Trophoblast cell (in vitro differentiated cells and primary cell): ENCODE measurements at regions not wholly inside any gene's neighbourhood (a gene's known extent, or its start where the extent isn't known, plus 50 kb on each side); places are given as distances from the start of the nearest gene placed in this dataset.

Experiments used
- DNase-seq, 2 donors: peaks; one replicate each; pipeline ENCODE4 v3.0.0-alpha.2; 2016
- H2AFZ ChIP-seq: 2 replicates; pipeline ENCODE4 v1.6.1; 2013; ENCODE audit warnings: low read length, moderate library complexity, mild to moderate bottlenecking; ENCODE audit not compliant: insufficient read depth, poor library complexity
- H2AK5ac ChIP-seq: 2 replicates; pipeline ENCODE4 v1.6.1; 2013; ENCODE audit warnings: mild to moderate bottlenecking, low read length
- H2BK120ac ChIP-seq: 2 replicates; pipeline ENCODE4 v1.6.1; 2013; ENCODE audit warnings: low read length, mild to moderate bottlenecking, moderate library complexity; ENCODE audit not compliant: insufficient read depth, poor library complexity
- H2BK12ac ChIP-seq: 2 replicates; pipeline ENCODE4 v1.6.1; 2013; ENCODE audit warnings: mild to moderate bottlenecking, low read length, moderate library complexity
- H2BK5ac ChIP-seq: 2 replicates; pipeline ENCODE4 v1.6.1; 2013; ENCODE audit warnings: low read length, low read depth, moderate library complexity, mild to moderate bottlenecking; ENCODE audit not compliant: poor library complexity
- H3K14ac ChIP-seq: 2 replicates; pipeline ENCODE4 v1.6.1; 2013; ENCODE audit warnings: mild to moderate bottlenecking, low read length
- H3K18ac ChIP-seq: 2 replicates; pipeline ENCODE4 v1.6.1; 2013; ENCODE audit warnings: mild to moderate bottlenecking, low read length
- H3K23ac ChIP-seq: 2 replicates; pipeline ENCODE4 v1.6.1; 2013; ENCODE audit warnings: low read length
- H3K27ac ChIP-seq: 2 replicates; pipeline ENCODE4 v1.5.1; 2013; ENCODE audit warnings: low read depth, mild to moderate bottlenecking, inconsistent platforms, low read length, moderate library complexity
- H3K27me3 ChIP-seq: 2 replicates; pipeline ENCODE4 v1.6.1; 2013; ENCODE audit warnings: inconsistent platforms, mild to moderate bottlenecking, low read length, moderate library complexity; ENCODE audit not compliant: insufficient read depth
- H3K36me3 ChIP-seq, 2 experiments: 1 replicate in 1 of 2; 2 replicates in 1 of 2; pipeline ENCODE4 v1.6.1; 2013; ENCODE audit warnings: low read length in 2 of 2, mild to moderate bottlenecking in 2 of 2, moderate library complexity in 1 of 2; ENCODE audit not compliant: insufficient read depth in 2 of 2, control insufficient read depth in 1 of 2
- H3K4ac ChIP-seq: 2 replicates; pipeline ENCODE4 v1.6.1; 2013; ENCODE audit warnings: low read depth, mild to moderate bottlenecking, low read length, moderate library complexity
- H3K4me1 ChIP-seq, 2 experiments: 1 replicate in 1 of 2; 2 replicates in 1 of 2; pipeline ENCODE4 v1.6.1; 2013; ENCODE audit warnings: low read length in 2 of 2, mild to moderate bottlenecking in 2 of 2, moderate library complexity in 1 of 2; ENCODE audit not compliant: insufficient read depth in 2 of 2, control insufficient read depth in 1 of 2
- H3K4me2 ChIP-seq: 2 replicates; pipeline ENCODE4 v1.6.1; 2013; ENCODE audit warnings: inconsistent platforms, mild to moderate bottlenecking, low read length, moderate library complexity
- H3K4me3 ChIP-seq: 2 replicates; pipeline ENCODE4 v1.5.1; 2013; ENCODE audit warnings: mild to moderate bottlenecking, low read depth, low read length, inconsistent platforms
- H3K79me1 ChIP-seq: one replicate; pipeline ENCODE4 v1.6.1; 2013; ENCODE audit warnings: low read length
- H3K79me2 ChIP-seq: 2 replicates; pipeline ENCODE4 v1.6.1; 2013; ENCODE audit warnings: low read length, mild to moderate bottlenecking; ENCODE audit not compliant: control insufficient read depth, insufficient read depth, poor library complexity
- H3K9ac ChIP-seq: 2 replicates; pipeline ENCODE4 v1.6.1; 2013; ENCODE audit warnings: mild to moderate bottlenecking, low read length
- H3K9me3 ChIP-seq: 2 replicates; pipeline ENCODE4 v1.6.1; 2013; ENCODE audit warnings: low read depth, mild to moderate bottlenecking, control low read depth, inconsistent platforms, low read length; ENCODE audit not compliant: insufficient read depth
- H4K12ac ChIP-seq: 2 replicates; pipeline ENCODE4 v1.6.1; 2013; ENCODE audit warnings: low read depth, mild to moderate bottlenecking, low read length, moderate library complexity
- H4K8ac ChIP-seq: 2 replicates; pipeline ENCODE4 v1.6.1; 2013; ENCODE audit warnings: low read depth, mild to moderate bottlenecking, low read length, moderate library complexity
- H4K91ac ChIP-seq: one replicate; pipeline ENCODE4 v1.6.1; 2013; ENCODE audit warnings: low read depth, mild to moderate bottlenecking, low read length, moderate library complexity
- WGBS: extraction: QIAGEN DNeasy Blood & Tissue Kit; methylation state at CpG from one replicate; pipeline ENCODE4 v1.1.7; 2013; ENCODE audit warnings: missing lambda C conversion rate; ENCODE audit not compliant: insufficient read length, insufficient coverage; ENCODE audit errors: extremely low coverage; 5-methylcytosine and 5-hydroxymethylcytosine counted together

DNA sequence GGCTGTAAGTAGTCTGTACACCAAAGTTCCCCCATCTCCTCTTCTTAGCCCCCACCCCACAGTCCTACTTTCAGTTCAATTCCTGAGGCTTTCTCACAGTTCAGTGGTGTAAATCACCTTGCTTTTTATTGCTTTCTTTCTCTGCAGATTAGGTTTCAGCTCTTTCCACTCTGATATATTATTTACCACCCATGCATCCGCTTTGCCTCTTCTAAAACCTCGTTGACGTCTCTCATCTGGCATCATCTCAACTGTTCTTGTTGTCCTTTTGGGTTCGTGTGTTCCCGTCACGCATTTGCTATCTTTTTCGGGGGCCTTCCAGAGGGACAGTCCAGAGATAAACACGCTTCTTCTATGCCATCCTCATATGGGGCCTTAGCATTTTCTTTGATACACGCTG is 597.9 kb upstream of the DPP6 start:
- WGBS = no CpG with 5 or more reads among the region's 9 CpGs
- no peak overlapping the region for H2AK5ac ChIP-seq
- H3K27me3 ChIP-seq = no peaks in the 10 kb centered on the region
- H3K4me1 ChIP-seq = no peaks in the 10 kb centered on the region
- no peaks in the 10 kb centered on the region for H3K36me3 ChIP-seq
- no peak overlapping the region for H3K4me3 ChIP-seq
- no peak overlapping the region for H4K91ac ChIP-seq
- no peak overlapping the region for H4K8ac ChIP-seq
- no peak overlapping the region for H3K4ac ChIP-seq
- H2BK120ac ChIP-seq = no peak overlapping the region
- H2BK12ac ChIP-seq = no peak overlapping the region
- H3K14ac ChIP-seq = no peak overlapping the region
- no peaks in the 10 kb centered on the region for H3K79me1 ChIP-seq
- H2BK5ac ChIP-seq = no peak overlapping the region
- no peak for DNase-seq
- no peak overlapping the region for H4K12ac ChIP-seq
- no peaks in the 10 kb centered on the region for H3K9me3 ChIP-seq
- H3K9ac ChIP-seq = no peak overlapping the region
- H3K4me2 ChIP-seq = no peak overlapping the region
- no peak overlapping the region for H3K27ac ChIP-seq
- no peak overlapping the region for H3K18ac ChIP-seq
- no peak overlapping the region for H3K23ac ChIP-seq
- H3K79me2 ChIP-seq = no peaks in the 10 kb centered on the region
- H2AFZ ChIP-seq = no peak overlapping the region

GRCh38 chr7:153457746-153458145 is 594.5 kb upstream of the DPP6 start:
- Histone ChIP-seq H3K23ac (no peak overlapping the region), H2AFZ (no peak overlapping the region), H3K27me3 (no peaks in the 10 kb centered on the region), H4K91ac (no peak overlapping the region), H3K79me1 (no peaks in the 10 kb centered on the region), H2BK120ac (no peak overlapping the region), H2AK5ac (no peak overlapping the region), H3K36me3 (no peaks in the 10 kb centered on the region), H3K79me2 (no peaks in the 10 kb centered on the region), H4K12ac (no peak overlapping the region), H3K4me2 (no peak overlapping the region), H3K4ac (no peak overlapping the region), H3K18ac (no peak overlapping the region), H3K9ac (no peak overlapping the region), H3K4me3 (no peak overlapping the region), H2BK12ac (no peak overlapping the region), H3K4me1 (no peaks in the 10 kb centered on the region), H2BK5ac (no peak overlapping the region), H4K8ac (no peak overlapping the region), H3K9me3 (peaks cover 5% of the 10 kb centered on the region), H3K27ac (no peak overlapping the region), H3K14ac (no peak overlapping the region)
- no peak for DNase-seq
- WGBS = no CpG with 5 or more reads among the region's 7 CpGs

- no peaks in the 10 kb centered on the region for H3K4me1 ChIP-seq
- H2BK120ac ChIP-seq = no peak overlapping the region
- no peak overlapping the region for H4K8ac ChIP-seq
- no peak overlapping the region for H2AK5ac ChIP-seq
- H3K14ac ChIP-seq = no peak overlapping the region
- H3K18ac ChIP-seq = no peak overlapping the region
- no peak for DNase-seq
- no peak overlapping the region for H2BK12ac ChIP-seq
- H2BK5ac ChIP-seq = no peak overlapping the region
- H4K91ac ChIP-seq = no peak overlapping the region
- no peak overlapping the region for H3K4me2 ChIP-seq
- H3K27ac ChIP-seq = no peak overlapping the region
- peaks cover 10% of the 10 kb centered on the region for H3K9me3 ChIP-seq
- no peak overlapping the region for H3K9ac ChIP-seq
- no peak overlapping the region for H4K12ac ChIP-seq
- H3K79me1 ChIP-seq = no peaks in the 10 kb centered on the region
- no peaks in the 10 kb centered on the region for H3K27me3 ChIP-seq
- no peaks in the 10 kb centered on the region for H3K79me2 ChIP-seq
- no peak overlapping the region for H3K4me3 ChIP-seq
- H2AFZ ChIP-seq = no peak overlapping the region
- no peak overlapping the region for H3K4ac ChIP-seq
- H3K36me3 ChIP-seq = no peaks in the 10 kb centered on the region
- WGBS = no CpG with 5 or more reads among the region's 9 CpGs
- no peak overlapping the region for H3K23ac ChIP-seq
These were observed 582.1 kb upstream of the DPP6 start for GRCh38 chr7:153470004-153470671.

- no peak overlapping the region for H2AFZ ChIP-seq
- no peak overlapping the region for H2BK12ac ChIP-seq
- no peaks in the 10 kb centered on the region for H3K4me1 ChIP-seq
- no peak overlapping the region for H4K8ac ChIP-seq
- no peak overlapping the region for H3K9ac ChIP-seq
- H3K27me3 ChIP-seq = no peaks in the 10 kb centered on the region
- peaks cover 7% of the 10 kb centered on the region for H3K9me3 ChIP-seq
- no peak overlapping the region for H2BK5ac ChIP-seq
- no peak overlapping the region for H2BK120ac ChIP-seq
- H3K18ac ChIP-seq = no peak overlapping the region
- no peak overlapping the region for H3K14ac ChIP-seq
- H3K79me1 ChIP-seq = no peaks in the 10 kb centered on the region
- no peak overlapping the region for H3K27ac ChIP-seq
- H3K4ac ChIP-seq = no peak overlapping the region
- no peak overlapping the region for H3K4me2 ChIP-seq
- no peaks in the 10 kb centered on the region for H3K79me2 ChIP-seq
- WGBS = no CpG with 5 or more reads among the region's 7 CpGs
- no peaks in the 10 kb centered on the region for H3K36me3 ChIP-seq
- H4K91ac ChIP-seq = no peak overlapping the region
- no peak overlapping the region for H3K4me3 ChIP-seq
- no peak overlapping the region for H4K12ac ChIP-seq
- no peak for DNase-seq
- no peak overlapping the region for H2AK5ac ChIP-seq
- H3K23ac ChIP-seq = no peak overlapping the region
These were observed 579.7 kb upstream of the DPP6 start for GRCh38 chr7:153472516-153472915.
